Neuronal stem cell (in vitro differentiated cells): ENCODE measurements at regions not wholly inside any gene's neighbourhood (a gene's known extent, or its start where the extent isn't known, plus 50 kb on each side); places are given as distances from the start of the nearest gene placed in this dataset.

Experiments
- DNase-seq: peaks from one replicate; pipeline ENCODE4 v3.0.0-alpha.2; 2013; ENCODE audit warnings: low spot score
- H2AFZ ChIP-seq: one replicate; pipeline ENCODE4 v1.6.1; 2013; ENCODE audit warnings: mild to moderate bottlenecking, low read length, inconsistent platforms
- H2AK5ac ChIP-seq: 2 replicates; pipeline ENCODE4 v1.6.1; 2013; ENCODE audit warnings: low read depth, mild to moderate bottlenecking, inconsistent platforms, low read length, moderate library complexity, mixed read lengths
- H2BK120ac ChIP-seq: 2 replicates; pipeline ENCODE4 v1.6.1; 2013; ENCODE audit warnings: low read depth, mild to moderate bottlenecking, inconsistent platforms, low read length, moderate library complexity, mixed read lengths
- H2BK12ac ChIP-seq: one replicate; pipeline ENCODE4 v1.6.1; 2013; ENCODE audit warnings: low read length, inconsistent platforms
- H2BK15ac ChIP-seq: 2 replicates; pipeline ENCODE4 v1.6.1; 2013; ENCODE audit warnings: mild to moderate bottlenecking, low read length, inconsistent platforms, mixed read lengths
- H2BK5ac ChIP-seq: one replicate; pipeline ENCODE4 v1.6.1; 2013; ENCODE audit warnings: inconsistent platforms, mild to moderate bottlenecking, low read length, moderate library complexity
- H3K14ac ChIP-seq: one replicate; pipeline ENCODE4 v1.6.1; 2013; ENCODE audit warnings: low read length, inconsistent platforms
- H3K18ac ChIP-seq: 2 replicates; pipeline ENCODE4 v1.6.1; 2013; ENCODE audit warnings: low read length, inconsistent platforms
- H3K23ac ChIP-seq: 2 replicates; pipeline ENCODE4 v1.6.1; 2013; ENCODE audit warnings: low read depth, mild to moderate bottlenecking, mixed read lengths, low read length, inconsistent platforms; ENCODE audit not compliant: poor library complexity
- H3K27ac ChIP-seq: replicated peaks from 3 replicates; pipeline ENCODE4 v1.5.1; 2013; ENCODE audit warnings: low read length, inconsistent platforms
- H3K27me3 ChIP-seq, 3 experiments: 2 replicates each; pipeline ENCODE4 v1.6.1; 2013; ENCODE audit warnings: low read length in 3 of 3, mild to moderate bottlenecking in 2 of 3, inconsistent platforms in 1 of 3, low read depth in 1 of 3, mixed read lengths in 1 of 3, moderate library complexity in 1 of 3; ENCODE audit not compliant: control insufficient read depth in 3 of 3, insufficient read depth in 3 of 3
- H3K36me3 ChIP-seq, 2 donors: replicated peaks in 1 of 2; 2 replicates each; pipeline ENCODE4 v1.6.1; 2013; ENCODE audit warnings: low read length in 2 of 2; ENCODE audit not compliant: control insufficient read depth in 2 of 2, insufficient read depth in 2 of 2
- H3K4ac ChIP-seq: 2 replicates; pipeline ENCODE4 v1.6.1; 2013; ENCODE audit warnings: inconsistent platforms, mild to moderate bottlenecking, low read length, moderate library complexity
- H3K4me1 ChIP-seq, 2 donors: 1 replicate in 1 of 2; 2 replicates in 1 of 2; pipeline ENCODE4 v1.6.1; 2013; ENCODE audit warnings: low read length in 2 of 2, low read depth in 1 of 2; ENCODE audit not compliant: control insufficient read depth in 2 of 2, insufficient read depth in 1 of 2
- H3K4me2 ChIP-seq: one replicate; pipeline ENCODE4 v1.6.1; 2013; ENCODE audit warnings: mild to moderate bottlenecking, low read length, inconsistent platforms; ENCODE audit not compliant: insufficient read depth, poor library complexity, severe bottlenecking
- H3K4me3 ChIP-seq, 2 donors: 2 replicates each; pipeline ENCODE4 v1.5.1; 2013; ENCODE audit warnings: low read length in 2 of 2, mild to moderate bottlenecking in 2 of 2, inconsistent platforms in 1 of 2, moderate library complexity in 1 of 2
- H3K79me1 ChIP-seq: one replicate; pipeline ENCODE4 v1.6.1; 2013; ENCODE audit warnings: low read depth, mild to moderate bottlenecking, inconsistent platforms, low read length, moderate library complexity
- H3K9ac ChIP-seq: one replicate; pipeline ENCODE4 v1.6.1; 2013; ENCODE audit warnings: mild to moderate bottlenecking, low read depth, low read length, inconsistent platforms; ENCODE audit not compliant: poor library complexity
- H3K9me3 ChIP-seq, 2 donors: replicated peaks in 1 of 2; 2 replicates each; pipeline versions ENCODE3 to v1.6.1; 2013; ENCODE audit warnings: low read length in 2 of 2, mild to moderate bottlenecking in 2 of 2, inconsistent platforms in 1 of 2, low read depth in 1 of 2, mixed read lengths in 1 of 2, moderate library complexity in 1 of 2; ENCODE audit not compliant: control insufficient read depth in 2 of 2, insufficient read depth in 1 of 2
- H4K8ac ChIP-seq: one replicate; pipeline ENCODE4 v1.6.1; 2013; ENCODE audit warnings: low read depth, mild to moderate bottlenecking, inconsistent platforms, low read length, moderate library complexity
- H4K91ac ChIP-seq: one replicate; pipeline ENCODE4 v1.6.1; 2013; ENCODE audit warnings: low read length, low read depth, mild to moderate bottlenecking, inconsistent platforms; ENCODE audit not compliant: poor library complexity
- WGBS, 2 donors: extraction: QIAGEN DNeasy Blood & Tissue Kit; methylation state at CpG; one replicate each; pipeline ENCODE4 v1.1.7; 2013; ENCODE audit warnings: missing lambda C conversion rate in 2 of 2, mixed read lengths in 1 of 2; ENCODE audit not compliant: insufficient read length in 2 of 2, insufficient replicate concordance in 1 of 2; ENCODE audit errors: extremely low coverage in 2 of 2; 5-methylcytosine and 5-hydroxymethylcytosine counted together

- Histone ChIP-seq H3K79me1 (no peaks in the 10 kb centered on the region), H3K4me2 (no peak overlapping the region), H2BK5ac (no peak overlapping the region), H3K4me1 (peaks cover 0 to 5% of the 10 kb centered on the region in 2 donors), H2AFZ (no peak overlapping the region), H4K8ac (no peak overlapping the region), H2BK120ac (no peak overlapping the region), H2AK5ac (no peak overlapping the region), H3K18ac (no peak overlapping the region), H4K91ac (no peak overlapping the region), H3K4me3 (no peak overlapping the region), H2BK12ac (no peak overlapping the region), H3K23ac (no peak overlapping the region), H3K27ac (no peak overlapping the region), H3K14ac (no peak overlapping the region), H2BK15ac (no peak overlapping the region), H3K36me3 (no peaks in the 10 kb centered on the region), H3K27me3 (peaks cover 0 to 5% (median 0%) of the 10 kb centered on the region in 3 experiments), H3K9ac (no peak overlapping the region), H3K9me3 (no peaks in the 10 kb centered on the region), H3K4ac (no peak overlapping the region)
- DNase-seq: no peak
- no CpG with 5 or more reads among the region's 3 CpGs for WGBS, 2 donors
Observed at GRCh38 chr7:106573738-106574137, 87.2 kb downstream of the CCDC71L start.

- Histone ChIP-seq H2BK5ac (no peak overlapping the region), H3K4me1 (peaks cover 0 to 7% of the 10 kb centered on the region in 2 donors)
- DNase-seq: no peak
Observed at GRCh38 chr7:106573125-106573663, 87.8 kb downstream of the CCDC71L start.

GRCh38 chr7:106572394-106573124 lies 88.4 kb downstream of the CCDC71L start:
- H3K4me2 ChIP-seq: no peak overlapping the region
- no peak overlapping the region for H3K14ac ChIP-seq
- H2BK120ac ChIP-seq: no peak overlapping the region
- H3K18ac ChIP-seq: no peak overlapping the region
- H3K4me3 ChIP-seq: no peak overlapping the region
- no peak overlapping the region for H2AFZ ChIP-seq
- H2BK15ac ChIP-seq: no peak overlapping the region
- no peak for DNase-seq
- no peak overlapping the region for H3K27ac ChIP-seq
- no peak overlapping the region for H4K91ac ChIP-seq
- H2BK5ac ChIP-seq: no peak overlapping the region
- no CpG with 5 or more reads among the region's 3 CpGs for whole genome bisulfite sequencing, 2 donors
- H3K9ac ChIP-seq: no peak overlapping the region
- no peak overlapping the region for H3K4ac ChIP-seq
- H4K8ac ChIP-seq: no peak overlapping the region
- no peak overlapping the region for H2AK5ac ChIP-seq
- no peaks in the 10 kb centered on the region for H3K36me3 ChIP-seq
- H3K4me1 ChIP-seq: peaks cover 0 to 7% of the 10 kb centered on the region in 2 donors
- no peaks in the 10 kb centered on the region for H3K79me1 ChIP-seq
- peaks cover 0 to 5% (median 0%) of the 10 kb centered on the region in 3 experiments for H3K27me3 ChIP-seq
- no peak overlapping the region for H2BK12ac ChIP-seq
- H3K23ac ChIP-seq: no peak overlapping the region
- no peaks in the 10 kb centered on the region for H3K9me3 ChIP-seq

More at GRCh38 chr7:106573125-106573663, 87.8 kb downstream of the CCDC71L start:
- WGBS, 2 donors: no CpG with 5 or more reads among the region's 1 CpG
- H3K23ac ChIP-seq: no peak overlapping the region
- no peaks in the 10 kb centered on the region for H3K79me1 ChIP-seq
- no peak overlapping the region for H2BK15ac ChIP-seq
- H3K27me3 ChIP-seq: peaks cover 0 to 5% (median 0%) of the 10 kb centered on the region in 3 experiments
- no peak overlapping the region for H4K8ac ChIP-seq
- no peak overlapping the region for H2BK120ac ChIP-seq
- no peak overlapping the region for H2BK12ac ChIP-seq
- no peak overlapping the region for H3K4ac ChIP-seq
- H3K27ac ChIP-seq: no peak overlapping the region
- H3K18ac ChIP-seq: no peak overlapping the region
- H4K91ac ChIP-seq: no peak overlapping the region
- H3K4me3 ChIP-seq: no peak overlapping the region
- no peak overlapping the region for H2AFZ ChIP-seq
- H3K4me2 ChIP-seq: no peak overlapping the region
- H3K9me3 ChIP-seq: no peaks in the 10 kb centered on the region
- no peak overlapping the region for H3K9ac ChIP-seq
- H3K36me3 ChIP-seq: no peaks in the 10 kb centered on the region
- no peak overlapping the region for H3K14ac ChIP-seq
- no peak overlapping the region for H2AK5ac ChIP-seq

GRCh38 chr7:106571563-106571962 lies 89.4 kb downstream of the CCDC71L start:
- no peaks in the 10 kb centered on the region for H3K79me1 ChIP-seq
- H3K4me2 ChIP-seq: no peak overlapping the region
- no peak overlapping the region for H3K4ac ChIP-seq
- no peaks in the 10 kb centered on the region for H3K9me3 ChIP-seq
- no peak overlapping the region for H4K8ac ChIP-seq
- H3K4me3 ChIP-seq: no peak overlapping the region
- no peak overlapping the region for H3K9ac ChIP-seq
- no peak overlapping the region for H2BK15ac ChIP-seq
- H3K27ac ChIP-seq: no peak overlapping the region
- H4K91ac ChIP-seq: no peak overlapping the region
- H2BK5ac ChIP-seq: no peak overlapping the region
- H2AK5ac ChIP-seq: no peak overlapping the region
- peaks cover 0 to 5% (median 0%) of the 10 kb centered on the region in 3 experiments for H3K27me3 ChIP-seq
- H2BK120ac ChIP-seq: no peak overlapping the region
- no peak overlapping the region for H2AFZ ChIP-seq
- no peak overlapping the region for H2BK12ac ChIP-seq
- no peak for DNase-seq
- H3K4me1 ChIP-seq: peaks cover 0 to 7% of the 10 kb centered on the region in 2 donors
- no peak overlapping the region for H3K23ac ChIP-seq
- H3K36me3 ChIP-seq: no peaks in the 10 kb centered on the region
- no peak overlapping the region for H3K18ac ChIP-seq
- H3K14ac ChIP-seq: no peak overlapping the region
- no CpG with 5 or more reads among the region's 3 CpGs for WGBS, 2 donors
